HG02852 (cell line): ENCODE measurements at regions not wholly inside any gene's neighbourhood (a gene's known extent, or its start where the extent isn't known, plus 50 kb on each side); places are given as distances from the start of the nearest gene placed in this dataset.
"Not testable (repeated sequence)": the region's sequence is repeated elsewhere in the genome, so short reads cannot be mapped to it uniquely, and the experiment has no call there.

ENCODE experiments used
- ATAC-seq: cut with Tn5 transposase; IDR thresholded peaks from one replicate; pipeline ENCODE4 v1.9.1; 2021; ENCODE audit warnings: mild to moderate bottlenecking, moderate library complexity; ENCODE audit not compliant: unreplicated experiment

DNA sequence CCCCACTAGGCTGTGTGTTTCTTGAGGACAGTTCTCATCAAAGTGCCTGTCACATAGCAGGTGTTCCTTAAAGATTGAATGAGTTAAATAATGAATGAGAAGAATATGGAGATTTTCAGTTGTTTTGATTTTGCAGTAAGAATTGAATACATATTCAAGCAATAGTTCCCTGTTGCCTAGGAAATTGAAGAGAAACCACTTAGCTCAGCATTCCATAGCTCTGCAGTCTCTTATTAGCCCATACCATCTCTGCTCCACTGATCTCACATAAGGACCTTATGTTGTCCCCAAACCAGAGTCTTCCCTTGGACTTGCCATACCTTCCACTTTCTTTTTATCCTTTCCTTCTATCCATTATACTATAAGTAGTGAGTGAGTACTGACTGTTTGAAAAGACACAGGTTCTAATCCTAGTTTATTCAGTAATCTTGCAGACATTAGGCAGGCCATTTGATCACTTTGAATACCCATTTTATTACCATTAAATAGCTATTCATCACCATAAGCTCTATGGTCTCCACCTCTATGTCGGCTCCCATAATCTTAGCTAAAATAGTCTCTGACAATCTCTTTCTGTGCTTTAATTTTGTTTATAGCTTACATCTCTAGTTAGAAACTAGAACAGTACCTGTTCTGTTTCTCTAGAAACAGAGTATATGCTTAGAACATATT is 1059.6 kb upstream of the SLIT2 start:
- ATAC-seq: no peak

DNA sequence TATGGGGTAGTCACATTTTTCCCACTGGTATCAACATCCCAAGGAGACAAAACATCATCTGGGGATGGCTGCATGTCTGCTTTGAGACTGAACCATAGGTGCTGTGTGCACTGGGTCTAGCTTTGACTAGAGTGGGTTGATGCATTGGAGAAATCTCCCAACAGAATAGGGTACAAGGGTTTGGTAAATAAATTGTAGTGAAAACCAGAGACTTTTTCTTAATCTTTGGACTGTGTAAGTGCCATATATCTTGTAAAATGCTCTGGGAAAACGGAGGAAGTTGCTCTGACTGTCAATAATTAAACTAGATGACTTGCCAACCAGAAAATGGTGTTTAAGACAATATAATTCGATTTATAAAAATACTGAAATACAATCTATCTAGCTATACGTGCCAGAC is 1064.0 kb upstream of the SLIT2 start:
- ATAC-seq: no peak

DNA sequence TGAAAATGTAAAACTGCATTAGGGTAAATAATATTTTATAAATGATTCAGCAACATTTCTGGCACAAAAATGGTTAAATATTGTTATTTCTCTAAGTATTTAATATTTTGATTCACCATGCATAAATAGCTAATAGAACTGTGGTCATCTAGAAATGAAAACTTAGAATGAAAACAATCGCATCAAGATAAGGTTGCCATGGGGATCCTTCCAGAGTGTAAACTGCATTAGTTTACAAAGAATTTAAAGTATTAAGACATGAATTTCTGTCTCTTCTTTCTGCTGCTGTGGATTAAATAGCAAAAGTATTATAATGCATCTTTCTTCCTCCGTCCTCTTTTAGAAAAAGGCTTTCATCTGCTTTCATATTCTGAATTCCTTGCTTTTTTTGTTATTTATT is 1064.6 kb upstream of the SLIT2 start:
- no peak for ATAC-seq

DNA sequence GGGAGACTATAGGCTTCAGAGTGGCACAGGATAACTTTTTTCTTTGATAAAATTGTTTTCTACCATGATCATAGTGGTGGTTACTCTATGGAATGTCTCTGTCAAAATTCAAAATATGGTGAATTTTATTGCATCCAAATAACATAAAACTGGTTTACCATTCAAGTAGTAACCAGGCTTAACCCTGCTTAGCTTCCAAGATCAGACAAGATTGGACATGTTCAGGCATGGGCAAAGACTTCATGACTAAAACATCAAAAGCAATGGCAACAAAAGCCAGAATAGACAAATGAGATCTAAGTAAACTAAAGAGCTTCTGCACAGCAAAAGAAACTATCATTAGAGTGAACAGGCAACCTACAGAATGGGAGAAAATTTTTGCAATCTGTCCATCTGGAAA is 1070.1 kb upstream of the SLIT2 start:
- not testable (repeated sequence) for ATAC-seq

DNA sequence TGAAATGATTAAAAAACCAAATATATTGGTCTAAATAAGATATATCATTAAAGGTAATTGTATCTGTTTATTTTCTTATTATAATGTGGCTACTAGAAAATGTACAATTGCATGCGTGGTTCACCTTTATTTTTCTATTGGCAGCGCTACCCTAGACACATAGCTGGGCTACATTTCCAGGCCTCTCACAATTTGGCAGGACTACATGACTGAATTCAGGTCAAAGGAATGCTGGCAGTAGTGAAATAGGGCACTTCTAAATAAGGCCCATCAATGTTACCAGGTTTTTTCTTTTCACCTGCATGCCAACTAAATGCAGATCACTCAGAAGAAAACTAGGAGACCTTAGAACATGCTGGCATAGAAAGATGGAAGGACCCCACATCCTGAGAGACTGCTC is 1072.9 kb upstream of the SLIT2 start:
- ATAC-seq: no peak

DNA sequence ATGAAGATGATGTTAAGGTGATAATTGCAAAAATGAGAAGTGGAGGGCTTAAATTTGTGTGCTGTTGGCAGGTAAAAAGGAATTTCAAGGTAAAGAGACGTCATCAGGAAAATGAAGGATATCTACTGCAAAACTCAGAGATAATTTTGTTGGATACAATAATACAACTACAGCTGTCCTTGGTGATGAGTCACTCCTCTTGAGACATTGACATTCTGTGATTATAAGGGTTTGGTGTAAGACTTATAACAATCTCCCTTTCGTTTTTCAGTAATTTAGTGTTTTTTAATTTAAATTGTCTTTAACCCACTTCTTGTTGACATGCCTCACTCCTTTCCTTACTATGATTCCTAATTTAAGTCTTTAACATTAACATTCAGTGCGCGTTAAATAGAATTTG is 1074.1 kb upstream of the SLIT2 start:
- no peak for ATAC-seq

DNA sequence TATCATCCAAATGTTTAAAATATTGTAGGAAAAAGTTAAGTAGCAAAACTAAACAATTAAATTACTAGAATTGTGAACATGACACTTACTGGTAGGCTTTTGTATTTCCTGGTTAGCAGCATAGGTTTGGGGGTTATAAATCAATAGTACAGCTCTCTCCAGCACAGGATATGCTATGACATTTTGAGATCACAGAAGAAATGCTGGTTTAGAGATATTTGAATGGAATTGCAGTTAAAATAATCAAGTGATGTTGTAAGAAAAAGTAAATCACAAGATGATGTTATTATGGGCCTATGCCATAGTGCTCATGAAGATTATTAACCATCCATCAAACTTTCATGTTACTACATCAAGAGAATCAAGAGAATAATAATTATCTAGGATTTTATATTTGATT is 1079.9 kb upstream of the SLIT2 start:
- ATAC-seq: no peak

DNA sequence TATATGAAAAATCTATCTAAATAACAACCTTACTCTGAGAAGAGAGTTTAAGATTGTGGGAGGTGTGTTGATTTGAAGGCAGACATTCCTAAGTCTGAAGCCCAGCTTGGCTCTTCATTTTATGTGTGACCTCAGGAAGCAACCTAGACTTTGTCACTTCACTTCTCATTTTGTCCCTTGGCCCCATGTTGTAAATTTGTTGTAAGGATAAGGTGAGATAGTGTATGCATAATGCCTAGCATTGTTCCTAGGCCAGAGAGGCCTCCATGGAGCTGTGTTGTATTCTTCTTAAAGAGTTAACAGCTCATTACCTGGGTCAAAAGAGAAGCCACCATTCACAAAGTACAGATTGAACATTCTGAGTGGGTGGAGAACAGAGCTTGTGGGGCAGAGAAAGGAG is 1084.4 kb upstream of the SLIT2 start:
- no peak for ATAC-seq

DNA sequence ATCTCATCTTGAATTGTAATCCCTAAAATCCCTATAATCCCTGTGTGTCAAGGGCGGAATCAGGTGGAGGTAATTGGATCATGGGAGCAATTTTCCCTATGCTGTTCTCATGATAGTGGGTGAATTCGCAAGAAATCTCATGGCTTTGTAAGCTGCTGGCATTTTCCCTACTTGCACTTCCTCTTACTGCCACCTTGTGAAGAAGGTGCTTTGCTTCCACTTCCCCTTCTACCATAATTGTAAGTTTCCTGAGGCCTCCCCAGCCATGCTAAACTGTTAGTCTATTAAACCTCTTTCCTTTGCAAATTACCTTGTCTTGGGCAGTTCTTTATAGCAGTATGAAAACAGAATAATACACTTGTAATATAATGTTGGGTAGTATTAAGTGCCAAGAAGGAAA is 1087.4 kb upstream of the SLIT2 start:
- ATAC-seq: no peak

DNA sequence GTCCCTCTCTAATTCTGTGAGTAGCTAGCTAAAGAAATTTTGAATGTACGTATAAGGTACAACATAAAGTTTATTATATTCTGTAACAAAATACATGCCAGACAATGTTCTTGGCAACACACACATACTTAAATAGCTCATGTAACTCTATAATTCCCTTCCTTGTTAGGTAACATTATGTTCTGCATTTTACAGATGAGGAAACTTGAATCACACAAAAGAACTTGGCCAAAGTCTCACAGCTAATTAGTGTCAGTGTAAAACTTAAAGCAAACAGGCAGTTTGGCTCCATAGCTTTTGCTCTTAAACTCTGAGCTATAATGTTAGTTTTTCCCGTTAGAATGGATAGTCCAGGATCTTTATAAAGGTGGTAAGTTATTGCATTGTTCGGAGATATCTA is 1091.8 kb upstream of the SLIT2 start:
- ATAC-seq: no peak

DNA sequence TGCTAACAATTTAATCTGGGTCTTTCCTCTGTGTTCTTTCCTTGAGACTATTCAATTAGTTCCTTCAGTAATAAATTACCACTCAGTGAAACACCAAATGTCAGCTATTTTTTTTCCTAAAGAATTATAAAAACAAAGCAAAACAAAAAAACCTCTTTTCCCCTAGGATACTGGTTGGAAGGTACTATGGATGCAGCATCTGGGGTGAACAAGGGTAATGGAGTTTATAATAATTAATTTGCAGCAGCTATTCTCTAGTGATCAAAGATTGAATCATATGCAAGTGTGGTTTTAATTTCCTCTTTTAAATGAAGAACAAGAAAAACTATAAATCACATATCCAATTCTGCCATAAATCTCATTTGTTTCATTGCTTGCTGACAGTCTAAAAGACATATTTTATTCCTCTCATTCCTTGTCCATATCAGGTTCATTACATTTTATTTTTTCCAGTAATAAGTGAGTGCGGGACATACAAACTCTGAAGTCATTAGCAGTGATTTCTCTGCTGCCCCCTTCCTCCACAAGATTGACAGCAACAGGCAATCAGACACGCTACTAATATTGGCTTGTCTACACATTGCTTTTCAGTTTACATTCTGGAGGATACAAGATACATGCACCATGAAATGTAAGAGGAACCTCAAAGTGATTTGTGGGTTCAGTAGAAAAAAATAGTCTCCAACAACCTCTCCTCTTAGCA is 1093.4 kb upstream of the SLIT2 start:
- no peak for ATAC-seq

DNA sequence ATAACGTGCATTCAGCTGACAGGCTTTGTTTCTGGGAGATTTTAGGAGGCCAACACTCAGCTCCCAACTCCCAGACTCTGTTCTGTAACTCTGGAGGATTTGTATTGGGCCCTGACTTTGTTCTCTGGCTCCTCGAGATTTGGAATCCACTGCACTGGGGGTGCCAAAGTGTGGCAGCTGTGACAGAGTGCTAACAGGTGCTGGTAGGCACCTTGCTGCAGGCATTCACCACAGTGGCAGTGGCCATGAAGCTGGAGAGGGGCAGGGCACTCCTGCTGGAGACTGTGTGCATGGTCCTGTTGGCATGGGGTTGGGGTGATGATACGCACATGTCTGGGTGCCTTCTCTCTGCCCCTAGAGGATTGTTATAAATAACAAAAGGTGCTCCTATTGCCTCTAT is 1094.9 kb upstream of the SLIT2 start:
- ATAC-seq: no peak

DNA sequence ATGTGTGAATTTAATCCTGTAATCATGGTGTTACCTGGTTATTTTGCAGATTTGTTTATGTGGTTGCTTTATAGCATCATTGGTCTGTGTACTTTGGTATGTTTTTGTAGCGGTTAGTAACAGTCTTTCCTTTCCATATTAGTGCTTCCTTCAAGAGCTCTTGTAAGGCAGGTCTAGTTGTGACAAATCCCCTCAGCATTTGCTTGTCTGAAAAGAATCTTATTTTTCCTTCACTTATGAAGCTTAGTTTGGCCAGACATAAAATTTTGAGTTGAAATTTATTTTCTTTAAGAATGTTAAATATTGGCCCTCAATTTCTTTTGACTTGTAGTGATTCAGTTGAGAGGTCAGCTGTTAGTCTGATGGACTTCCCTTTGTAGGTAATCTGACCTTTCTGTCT is 1096.1 kb upstream of the SLIT2 start:
- ATAC-seq: no peak

DNA sequence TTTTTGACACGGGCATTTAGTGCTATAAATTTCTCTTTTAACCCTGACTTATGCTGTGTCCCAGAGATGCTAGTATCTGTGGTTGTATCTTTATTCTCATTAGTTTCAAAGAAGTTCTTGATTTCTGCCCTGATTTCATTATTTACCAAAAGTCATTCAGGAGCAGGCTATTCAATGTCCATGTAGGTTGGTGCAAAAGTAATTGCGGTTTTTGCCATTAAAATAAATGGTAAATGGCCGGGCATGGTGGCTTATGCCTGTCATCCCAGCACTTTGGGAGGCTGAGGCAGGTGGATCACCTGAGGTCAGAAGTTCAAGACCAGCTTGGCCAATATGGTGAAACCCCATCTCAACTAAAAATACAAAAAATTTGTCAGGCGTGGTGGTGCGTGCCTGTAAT is 1097.4 kb upstream of the SLIT2 start:
- not testable (repeated sequence) for ATAC-seq

DNA sequence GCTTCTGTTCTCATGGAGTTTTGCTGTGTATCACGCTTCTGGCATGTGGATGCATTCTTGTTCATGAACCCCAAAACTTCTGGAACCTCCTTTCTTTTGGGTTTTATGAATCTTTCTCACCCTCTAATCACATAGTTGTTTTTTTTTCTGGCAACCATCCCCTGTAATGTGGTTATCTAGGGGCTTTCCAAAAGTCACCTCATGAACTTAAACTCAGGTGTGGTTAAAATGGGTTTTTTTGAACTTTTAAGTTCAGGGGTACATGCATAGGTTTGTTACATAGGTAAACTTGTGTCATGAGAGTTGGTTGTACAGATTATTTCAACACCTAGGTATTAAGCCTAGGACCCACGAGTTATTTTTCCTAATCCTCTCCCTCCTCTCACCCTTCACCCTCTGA is 1099.4 kb upstream of the SLIT2 start:
- peak; percentile 48 for ATAC-seq

DNA sequence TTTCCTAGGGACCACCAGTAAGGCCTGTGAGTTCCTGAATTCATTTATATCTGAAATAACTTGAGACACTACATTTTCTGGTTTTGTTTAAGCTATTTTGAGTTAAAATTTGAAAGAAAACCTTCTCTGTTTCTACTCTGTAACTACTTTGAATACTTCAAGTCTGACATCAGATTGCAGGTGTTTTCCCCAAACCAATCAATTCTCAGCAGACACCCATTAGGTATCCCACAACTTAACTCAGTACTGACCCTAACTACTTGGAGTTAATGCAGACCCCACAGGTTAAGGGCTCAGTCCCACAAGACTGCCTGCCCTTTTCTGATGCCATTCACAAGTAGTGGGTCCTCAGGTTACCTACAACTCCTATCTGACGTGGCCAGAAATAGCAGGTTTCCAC is 1100.0 kb upstream of the SLIT2 start:
- peak; percentile 32 for ATAC-seq

DNA sequence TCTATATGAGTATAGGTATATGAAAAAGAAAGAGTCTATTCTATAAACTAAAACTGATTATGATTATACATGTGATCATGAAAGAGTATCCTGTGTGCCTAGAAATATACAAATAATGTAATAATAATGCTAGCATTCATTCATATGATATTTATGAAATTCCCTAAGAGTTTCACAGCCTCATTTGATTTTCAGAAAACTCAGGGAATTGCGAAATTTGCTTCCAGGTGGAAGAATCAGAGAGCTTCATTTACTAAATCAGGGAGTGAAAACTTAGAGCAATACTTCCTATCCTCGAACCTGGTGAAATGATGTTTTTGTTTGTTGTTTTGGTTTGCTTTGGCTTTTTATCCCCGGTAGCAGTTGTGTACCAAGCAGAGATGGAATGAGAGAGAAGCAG is 1105.7 kb upstream of the SLIT2 start:
- ATAC-seq: no peak

DNA sequence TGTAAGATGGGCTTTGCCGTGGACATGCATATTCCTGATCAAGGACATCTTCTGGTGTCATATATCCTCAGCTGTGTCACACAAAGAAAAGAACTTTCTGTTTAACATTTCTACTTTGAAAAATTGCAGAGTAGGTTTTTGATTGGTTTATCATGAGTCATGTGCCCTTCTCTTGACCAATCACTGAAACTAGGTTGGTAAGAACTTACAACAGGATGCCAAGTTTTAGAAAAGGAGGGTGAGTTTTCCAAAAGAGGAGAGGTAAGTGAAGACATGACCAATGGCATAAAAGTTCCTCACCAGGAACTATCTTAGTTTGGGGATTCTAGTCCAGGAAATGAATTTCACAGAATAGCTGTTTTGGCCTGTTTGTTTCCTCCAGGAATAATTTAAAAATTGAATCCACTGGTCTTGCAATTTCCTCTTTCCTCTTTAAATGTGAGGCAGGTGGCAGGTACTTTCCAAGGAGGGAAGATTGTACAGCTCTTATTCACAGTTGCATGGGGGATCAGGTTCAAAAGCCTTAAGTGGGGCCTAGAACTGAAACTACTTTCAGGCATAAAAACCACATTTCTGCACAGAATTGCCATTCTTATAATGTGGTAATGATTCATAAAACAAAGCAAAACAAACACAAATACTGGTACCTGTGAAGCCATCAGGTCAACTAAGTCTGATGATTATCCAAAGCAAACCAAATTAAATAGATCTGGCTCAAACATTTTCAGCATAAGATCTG is 1114.5 kb upstream of the LCORL start:
- no peak for ATAC-seq

DNA sequence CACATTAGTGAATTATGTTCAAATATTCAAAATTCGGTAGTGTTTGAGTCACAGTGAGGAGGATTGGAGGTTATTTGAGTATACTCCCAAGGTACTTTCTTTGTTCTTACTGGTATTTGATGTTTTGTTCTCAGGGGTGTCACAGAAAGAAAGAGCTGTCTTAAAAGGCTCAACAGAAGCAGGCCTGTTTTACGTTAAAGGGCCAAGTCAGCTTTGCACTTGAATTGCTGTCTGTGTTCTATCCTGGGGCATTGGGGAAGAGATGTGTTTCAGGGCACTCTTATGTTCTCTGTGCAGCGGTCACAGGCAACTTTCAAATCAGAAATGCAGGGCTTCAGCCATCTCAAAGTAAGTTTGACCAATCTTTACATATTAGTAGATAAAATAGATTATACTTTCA is 1113.1 kb upstream of the LCORL start:
- ATAC-seq: no peak

DNA sequence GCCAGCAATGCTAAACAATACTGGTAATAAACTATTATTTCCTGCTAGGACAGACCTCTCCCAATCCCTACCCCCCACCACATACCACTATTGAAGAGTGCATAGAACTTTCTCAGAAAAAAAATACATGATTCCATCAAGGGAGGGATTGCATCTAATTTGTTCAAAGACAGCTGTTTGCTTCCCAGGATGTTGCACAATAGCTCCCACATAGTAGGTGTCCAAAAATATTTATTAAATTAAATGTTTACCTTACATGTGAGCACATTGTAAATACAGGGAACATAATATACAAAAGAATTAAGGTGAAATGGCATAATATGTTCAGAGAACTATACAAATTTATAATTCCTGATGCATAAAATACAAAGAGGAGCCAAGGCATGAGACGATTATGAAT is 1111.8 kb upstream of the LCORL start:
- no peak for ATAC-seq

DNA sequence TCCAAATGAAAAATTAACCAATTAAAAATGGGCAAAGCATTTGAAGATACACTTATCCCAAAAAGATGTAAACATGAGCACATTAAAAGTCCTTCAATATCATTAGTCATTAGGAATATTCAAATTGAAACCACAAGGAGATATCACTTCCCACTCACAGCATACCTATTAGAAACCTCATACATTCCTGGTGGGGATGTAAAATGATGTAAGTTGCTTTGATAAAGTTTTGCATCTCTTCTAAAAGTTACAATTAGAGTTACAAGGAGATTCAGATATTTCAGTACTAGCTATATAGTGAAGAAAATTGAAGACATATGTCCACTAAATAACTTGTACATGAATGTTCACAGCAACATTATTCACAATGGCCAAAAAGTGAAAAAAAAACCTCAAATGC is 1109.3 kb upstream of the LCORL start:
- no peak for ATAC-seq

DNA sequence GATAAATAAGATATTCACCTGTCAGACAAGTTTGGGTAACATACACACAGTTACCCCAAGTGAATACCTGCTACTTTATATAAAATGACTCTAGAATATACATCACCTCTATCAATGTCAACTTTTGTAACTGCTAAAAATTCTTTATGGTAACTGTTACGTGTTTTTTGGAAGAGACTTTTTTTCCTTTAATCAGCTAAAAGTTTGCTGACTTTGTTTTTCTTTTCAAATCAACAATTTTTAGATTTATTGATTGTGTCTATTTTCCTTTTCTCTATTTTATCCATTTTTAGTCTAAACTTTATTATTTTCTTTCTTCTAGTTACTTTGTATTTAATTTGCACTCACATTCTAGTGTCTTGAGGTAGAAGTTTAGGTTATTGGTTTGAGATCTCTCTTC is 1106.6 kb upstream of the LCORL start:
- ATAC-seq: no peak
